NCI-H748 (cell line): ENCODE measurements at regions not wholly inside any gene's neighbourhood (a gene's known extent, or its start where the extent isn't known, plus 50 kb on each side); places are given as distances from the start of the nearest gene placed in this dataset.
"Not testable (repeated sequence)": the region's sequence is repeated elsewhere in the genome, so short reads cannot be mapped to it uniquely, and the experiment has no call there.

ENCODE experiments used
- DNase-seq: peaks from one replicate; lab custom pipeline; 2025; ENCODE audit not compliant: unreplicated experiment; lab: John Stamatoyannopoulos, UW

GRCh38 chr20:5395932-5396727 is 79.4 kb upstream of the PROKR2 start:
- no peak for DNase-seq

DNA sequence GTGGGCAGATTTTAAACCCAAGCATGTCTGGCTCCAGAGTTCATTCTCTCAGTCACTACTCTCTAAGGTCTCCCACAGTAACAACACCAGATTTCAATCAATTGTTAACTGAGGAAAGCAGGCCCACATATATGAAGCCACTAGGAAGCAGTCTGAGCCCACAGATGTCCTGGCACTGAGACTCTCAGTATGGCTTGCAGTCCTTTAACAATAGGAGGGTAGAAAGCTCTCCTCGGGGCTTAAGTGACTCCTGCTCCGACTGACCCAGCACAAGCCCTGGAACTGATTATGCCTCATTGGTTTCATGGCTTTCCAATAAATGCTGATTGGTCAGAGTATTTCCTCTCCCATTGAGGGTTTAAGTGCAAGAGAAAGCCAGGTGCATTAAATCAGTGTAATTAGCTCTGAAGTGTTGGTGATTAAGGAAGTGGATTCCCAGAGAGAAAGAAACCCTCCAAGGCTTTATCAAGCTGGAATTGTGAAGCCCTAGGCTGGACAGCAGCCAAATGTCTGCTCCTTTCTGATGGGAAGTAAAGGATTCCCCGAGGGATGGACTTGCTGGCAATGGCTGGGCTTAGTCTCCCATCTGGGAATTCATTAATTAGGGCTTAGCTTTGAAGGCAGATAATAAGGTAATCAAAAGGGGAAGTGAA is 76.6 kb upstream of the PROKR2 start:
- peak; percentile 99 for DNase-seq

GRCh38 chr20:5390720-5391119 is 74.0 kb upstream of the PROKR2 start:
- no peak for DNase-seq

DNA sequence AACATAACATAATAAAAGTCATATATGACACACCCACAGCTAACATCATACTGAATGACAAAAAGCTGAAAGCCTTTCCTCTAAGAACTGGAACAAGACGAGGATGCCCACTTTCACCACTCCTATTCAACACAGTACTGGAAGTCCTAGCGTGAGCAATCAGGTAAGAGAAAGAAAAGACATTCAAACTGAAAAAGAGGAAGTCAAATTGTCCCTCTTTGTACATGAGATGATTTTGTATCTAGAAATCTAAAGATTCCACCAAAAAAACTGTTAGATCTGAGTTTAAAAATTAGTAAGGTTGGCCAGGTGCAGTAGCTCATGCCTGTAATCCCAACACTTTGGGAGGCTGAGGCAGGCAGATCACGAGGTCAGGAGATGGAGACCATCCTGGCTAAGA is 70.1 kb upstream of the PROKR2 start:
- not testable (repeated sequence) for DNase-seq

DNA sequence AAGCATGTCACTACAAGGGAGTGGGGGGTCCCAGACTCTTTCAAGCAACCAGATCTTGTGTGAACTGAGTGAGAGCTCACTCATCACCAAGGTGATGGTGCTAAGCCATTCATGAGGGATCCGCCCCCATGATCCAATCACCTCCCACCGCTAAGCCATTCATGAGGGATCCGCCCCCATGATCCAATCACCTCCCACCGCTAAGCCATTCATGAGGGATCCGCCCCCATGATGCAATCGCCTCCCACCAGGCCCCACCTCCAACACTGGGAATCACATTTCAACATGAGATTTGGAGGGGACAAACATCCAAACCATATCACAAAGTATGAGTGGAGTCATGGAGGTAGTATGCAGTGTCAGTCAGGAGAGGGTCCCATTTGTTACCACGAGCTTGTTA is 64.8 kb upstream of the PROKR2 start:
- DNase-seq = not testable (repeated sequence)

DNA sequence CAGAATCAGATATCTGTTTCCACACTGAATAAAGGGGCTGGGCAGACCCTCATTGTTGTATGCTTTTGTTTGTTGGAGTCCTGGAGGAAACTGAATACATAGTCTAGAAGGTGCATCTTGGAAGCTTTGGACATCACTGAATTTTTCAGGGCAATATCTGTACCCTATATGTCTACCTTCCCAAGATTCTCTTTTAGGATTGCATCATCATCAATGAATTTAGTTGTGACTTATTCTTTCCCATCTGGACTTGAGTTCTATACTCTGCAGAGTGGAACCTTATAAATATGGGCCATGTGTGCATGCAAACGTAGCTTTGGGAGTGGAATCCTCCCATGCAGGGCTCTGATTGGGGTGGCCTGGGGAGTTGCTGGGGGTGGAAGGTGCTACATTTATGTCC is 60.7 kb upstream of the PROKR2 start:
- no peak for DNase-seq

DNA sequence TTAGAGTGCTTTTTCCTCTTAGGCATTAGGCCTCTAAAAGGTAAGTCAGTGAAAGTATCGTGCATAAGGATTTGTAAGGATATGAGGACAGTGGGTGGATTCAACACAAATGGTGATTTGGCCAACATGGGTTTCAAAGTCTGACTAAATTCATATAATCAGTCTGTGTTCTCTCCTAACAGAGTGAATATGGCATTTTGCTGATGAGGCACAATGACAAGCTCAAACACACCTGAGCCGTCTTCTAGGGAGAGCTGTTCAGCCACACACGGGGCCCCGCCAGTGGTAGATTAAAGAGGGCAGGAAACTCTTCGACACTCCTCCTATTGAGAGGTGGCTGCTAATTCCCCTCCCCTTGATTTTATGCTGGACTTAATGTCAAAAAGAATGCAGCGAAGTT is 59.5 kb upstream of the PROKR2 start:
- no peak for DNase-seq

DNA sequence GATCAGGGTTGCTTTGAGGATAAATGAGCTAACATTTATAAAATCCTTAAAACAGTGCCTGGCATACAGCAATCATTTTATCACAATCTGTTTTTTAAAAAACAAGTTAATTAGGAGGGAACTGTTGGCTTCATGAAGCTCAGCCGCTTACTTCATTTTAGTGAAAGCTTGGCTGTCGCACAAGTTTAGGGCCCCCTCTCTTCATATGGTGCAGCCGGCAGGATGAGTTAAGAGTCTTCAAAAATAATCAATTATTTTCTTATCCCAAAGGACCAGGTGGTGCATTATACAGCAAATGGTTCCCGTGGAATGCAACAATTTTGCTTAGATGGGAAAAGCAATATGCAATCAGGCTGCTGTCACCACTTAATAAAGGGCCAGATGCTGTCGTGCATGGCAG is 57.4 kb upstream of the PROKR2 start:
- DNase-seq = no peak

DNA sequence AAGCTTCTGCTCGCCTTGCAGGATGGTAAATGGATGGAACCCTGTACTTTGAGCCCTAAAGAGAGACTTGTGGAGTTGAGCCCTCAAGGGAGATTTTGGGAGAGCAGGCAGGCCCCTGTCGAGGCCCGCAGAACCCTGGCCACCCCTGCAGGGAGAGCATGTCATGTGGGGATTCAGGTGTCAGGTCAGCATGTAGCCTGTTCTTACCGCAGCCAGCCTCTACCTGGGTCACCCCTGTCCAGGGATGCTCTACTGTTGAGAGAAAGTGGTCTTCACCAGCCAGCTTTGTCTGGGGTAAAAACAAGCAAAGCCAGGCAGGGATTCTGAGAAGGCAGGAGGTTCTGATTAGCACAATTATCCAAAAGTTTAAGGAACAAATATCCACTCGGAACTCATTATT is 55.6 kb upstream of the PROKR2 start:
- DNase-seq = no peak

DNA sequence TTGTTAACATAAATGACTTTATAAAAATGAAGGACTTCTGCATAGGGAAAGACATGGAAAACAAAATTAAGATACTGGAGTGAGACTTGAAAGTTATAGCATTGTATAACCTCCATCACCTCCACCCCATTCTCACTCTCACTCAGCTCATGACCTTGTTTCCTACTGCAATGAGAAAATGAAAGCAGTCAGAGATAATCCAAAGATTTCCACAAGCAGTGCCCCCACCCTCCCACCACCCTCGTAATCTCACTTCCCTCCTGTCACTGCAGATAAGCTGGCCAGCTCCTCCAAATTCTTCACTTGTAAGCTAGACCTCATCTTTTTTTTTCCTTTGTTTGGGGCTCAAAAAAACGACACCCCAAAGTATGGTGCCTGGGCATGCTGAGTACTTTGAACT is 52.9 kb upstream of the PROKR2 start:
- DNase-seq = no peak
